ENCODE measurements at regions not wholly inside any gene's neighbourhood (a gene's known extent, or its start where the extent isn't known, plus 50 kb on each side); places are given as distances from the start of the nearest gene placed in this dataset.

DNA sequence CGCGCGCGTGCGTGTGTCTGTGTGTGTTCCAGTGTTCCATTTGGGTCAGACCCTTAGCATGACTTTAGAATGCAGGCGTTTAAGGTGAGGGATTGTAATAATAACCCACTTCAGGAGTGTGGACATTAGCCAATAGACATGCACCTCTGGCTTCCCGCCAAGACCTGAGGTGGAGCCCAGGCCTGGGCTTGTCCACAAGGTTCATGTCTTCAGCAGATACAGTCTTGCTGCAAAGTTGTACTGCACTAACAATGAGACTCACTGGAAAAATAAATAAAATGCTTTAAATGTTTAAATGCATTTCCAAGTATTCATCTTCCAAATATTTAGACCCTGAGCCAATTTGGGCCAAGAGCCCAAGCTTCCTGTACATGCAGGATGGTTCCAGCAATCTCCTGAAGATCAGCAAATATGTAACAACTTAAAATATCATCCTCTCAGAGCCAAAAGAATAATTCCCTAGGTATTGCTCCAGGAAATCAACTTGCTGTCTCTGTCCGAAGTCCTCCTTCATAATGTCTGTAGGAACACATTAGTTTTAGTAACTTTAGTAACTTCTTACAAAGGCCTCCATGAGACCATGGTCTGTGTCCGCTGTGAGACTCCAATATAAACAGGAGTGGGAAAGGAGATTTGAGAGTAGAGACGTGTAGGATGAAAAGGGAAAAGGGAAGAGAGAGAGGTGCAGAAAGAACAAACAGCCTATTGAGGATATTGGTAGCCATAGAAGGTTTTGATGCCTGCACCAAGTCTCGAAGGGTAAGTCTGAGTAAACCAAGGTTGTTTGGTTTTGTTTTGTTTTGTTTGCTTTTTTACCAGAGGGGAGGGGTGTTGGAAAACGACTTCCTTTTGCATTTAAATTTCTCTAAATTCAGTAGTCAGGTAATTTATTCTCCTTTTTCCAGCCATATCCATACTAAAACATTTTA lies 98.5 kb upstream of the KLF3 start:
- H3K27ac Mint-ChIP-seq: no peak overlapping the region
- H3K4me1 Mint-ChIP-seq: no peaks in the 10 kb centered on the region
- no peak overlapping the region for H3K4me3 Mint-ChIP-seq
- H3K9me3 Mint-ChIP-seq: no peaks in the 10 kb centered on the region
- H3K27me3 Mint-ChIP-seq: no peaks in the 10 kb centered on the region
- H3K36me3 Mint-ChIP-seq: no peaks in the 10 kb centered on the region
- ATAC-seq: no peak

DNA sequence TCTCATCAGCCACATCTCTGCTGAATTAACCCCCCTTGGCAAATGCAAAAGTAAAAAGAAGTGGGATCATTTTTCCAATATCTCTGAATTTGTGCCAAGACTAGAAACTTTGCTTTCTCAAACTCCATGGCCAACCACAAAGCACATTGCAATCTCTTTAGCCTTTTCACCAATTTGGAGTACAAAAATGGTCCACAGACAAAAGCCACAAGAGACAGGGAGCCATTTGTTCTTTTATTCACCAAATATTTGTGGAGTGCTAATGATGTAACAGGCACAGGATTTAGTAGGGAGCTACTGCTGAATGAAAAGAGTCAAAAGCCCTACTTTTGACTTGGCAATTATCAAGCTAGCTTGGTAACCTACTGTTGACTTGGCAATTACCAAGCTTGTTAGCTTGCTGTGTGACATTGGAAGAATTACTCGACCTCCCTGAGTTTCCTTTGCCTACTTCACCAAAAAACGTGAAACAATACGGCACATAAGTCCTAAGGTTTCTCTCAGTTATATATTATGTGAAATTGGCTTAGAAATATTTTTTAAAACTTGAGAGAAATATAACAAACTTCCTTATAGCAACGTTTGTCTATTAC lies 97.1 kb upstream of the KLF3 start:
- Mint-ChIP-seq H3K4me1 (no peaks in the 10 kb centered on the region), H3K9me3 (no peaks in the 10 kb centered on the region), H3K27me3 (no peaks in the 10 kb centered on the region), H3K36me3 (no peaks in the 10 kb centered on the region), H3K27ac (no peak overlapping the region), H3K4me3 (no peak overlapping the region)
- ATAC-seq: no peak

DNA sequence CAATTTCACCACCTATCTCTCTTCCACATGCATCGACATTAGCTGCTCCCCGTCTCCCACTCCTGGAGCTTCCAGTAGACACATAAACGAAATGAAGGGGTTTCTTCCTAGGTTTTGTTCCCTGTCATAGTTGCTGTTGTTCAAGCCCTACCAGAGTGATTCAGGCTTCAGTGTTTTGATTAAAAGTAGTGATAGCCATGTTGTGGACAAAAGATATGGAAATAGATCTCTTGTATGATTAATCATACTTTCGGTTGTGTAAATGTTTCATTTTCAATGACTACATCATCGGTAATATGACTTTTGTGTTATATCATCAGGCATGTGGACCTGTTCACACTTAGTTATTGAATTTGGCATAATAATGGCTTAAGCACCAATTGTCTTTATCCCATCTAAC lies 96.5 kb upstream of the KLF3 start:
- Mint-ChIP-seq H3K27ac (no peak overlapping the region), H3K4me3 (no peak overlapping the region), H3K9me3 (no peaks in the 10 kb centered on the region), H3K4me1 (no peaks in the 10 kb centered on the region), H3K36me3 (no peaks in the 10 kb centered on the region), H3K27me3 (no peaks in the 10 kb centered on the region)
- ATAC-seq: no peak

DNA sequence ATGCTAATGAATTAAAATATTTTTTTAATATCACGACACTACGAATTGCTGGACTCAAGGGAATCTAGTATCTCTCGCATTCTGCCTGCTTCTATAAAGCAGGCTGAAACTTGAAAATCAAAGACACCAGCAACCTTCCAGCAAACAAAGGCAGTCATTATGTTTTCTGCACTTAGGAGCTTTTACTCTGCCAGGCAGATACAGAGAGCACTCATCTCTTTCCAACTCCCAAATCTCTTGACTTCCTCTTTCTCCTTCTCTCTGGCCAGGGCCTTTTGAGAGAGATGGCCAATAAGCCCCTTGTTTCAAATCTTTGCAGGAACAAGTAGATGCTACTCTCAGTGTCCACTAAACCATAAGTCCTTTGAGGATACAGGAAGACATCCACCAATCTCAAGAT lies 95.2 kb upstream of the KLF3 start:
- Mint-ChIP-seq H3K4me3 (no peak overlapping the region), H3K9me3 (no peaks in the 10 kb centered on the region), H3K27ac (no peak overlapping the region), H3K36me3 (no peaks in the 10 kb centered on the region), H3K27me3 (no peaks in the 10 kb centered on the region), H3K4me1 (no peaks in the 10 kb centered on the region)
- no peak for ATAC-seq

DNA sequence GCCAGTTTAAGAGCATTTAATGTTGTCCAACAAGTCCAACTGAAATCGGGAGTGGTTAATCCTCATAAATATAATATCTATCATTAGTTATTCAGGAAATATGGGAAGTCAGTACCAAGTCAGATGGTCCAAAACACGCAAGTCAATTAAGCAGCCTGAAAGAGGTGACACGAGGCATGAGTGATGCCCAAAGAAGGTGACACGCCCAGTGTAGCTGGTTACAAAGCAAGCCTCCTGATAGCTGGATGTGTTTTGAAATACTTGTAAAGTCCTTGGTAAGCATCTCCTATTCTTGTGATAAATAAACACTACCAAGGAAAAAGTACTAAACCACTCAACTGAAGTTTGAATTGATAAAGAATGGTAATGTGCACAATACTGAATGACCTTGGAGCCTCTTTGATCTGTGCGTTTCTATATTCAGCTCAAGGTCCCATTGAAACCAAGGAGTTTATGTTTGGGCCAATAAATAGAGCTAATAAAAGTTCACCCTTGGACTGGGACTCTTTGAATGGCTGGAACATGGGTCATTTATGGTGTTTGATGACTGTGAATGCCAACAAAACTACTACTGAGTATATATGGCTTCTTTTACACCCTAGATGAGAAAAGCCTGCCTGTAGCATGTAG lies 93.2 kb upstream of the KLF3 start:
- Mint-ChIP-seq H3K27ac (no peak overlapping the region), H3K9me3 (no peaks in the 10 kb centered on the region), H3K4me3 (no peak overlapping the region), H3K27me3 (peaks cover 13% of the 10 kb centered on the region), H3K36me3 (no peaks in the 10 kb centered on the region), H3K4me1 (no peaks in the 10 kb centered on the region)
- no peak for ATAC-seq

DNA sequence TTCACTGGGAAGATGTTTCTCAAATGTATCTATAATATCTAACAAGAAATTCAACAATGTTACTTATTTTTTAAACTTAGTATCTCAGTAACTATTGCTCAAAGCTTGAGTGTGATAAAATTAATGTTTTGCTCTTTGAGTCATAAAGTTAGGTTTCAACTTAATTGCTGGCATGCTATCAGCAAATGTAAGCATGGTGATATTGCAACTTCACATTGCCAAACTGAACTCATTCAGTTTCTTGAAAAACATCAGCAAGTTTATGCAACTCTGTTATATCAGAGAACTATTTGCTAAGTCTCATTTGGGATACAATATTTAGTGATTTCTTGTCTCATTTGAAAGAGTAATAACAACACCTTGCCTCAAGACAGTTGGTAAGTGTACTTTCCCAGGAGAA lies 91.2 kb upstream of the KLF3 start:
- Mint-ChIP-seq H3K4me1 (no peaks in the 10 kb centered on the region), H3K9me3 (no peaks in the 10 kb centered on the region), H3K27me3 (peaks cover 13% of the 10 kb centered on the region), H3K4me3 (no peak overlapping the region), H3K36me3 (no peaks in the 10 kb centered on the region), H3K27ac (no peak overlapping the region)
- no peak for ATAC-seq

DNA sequence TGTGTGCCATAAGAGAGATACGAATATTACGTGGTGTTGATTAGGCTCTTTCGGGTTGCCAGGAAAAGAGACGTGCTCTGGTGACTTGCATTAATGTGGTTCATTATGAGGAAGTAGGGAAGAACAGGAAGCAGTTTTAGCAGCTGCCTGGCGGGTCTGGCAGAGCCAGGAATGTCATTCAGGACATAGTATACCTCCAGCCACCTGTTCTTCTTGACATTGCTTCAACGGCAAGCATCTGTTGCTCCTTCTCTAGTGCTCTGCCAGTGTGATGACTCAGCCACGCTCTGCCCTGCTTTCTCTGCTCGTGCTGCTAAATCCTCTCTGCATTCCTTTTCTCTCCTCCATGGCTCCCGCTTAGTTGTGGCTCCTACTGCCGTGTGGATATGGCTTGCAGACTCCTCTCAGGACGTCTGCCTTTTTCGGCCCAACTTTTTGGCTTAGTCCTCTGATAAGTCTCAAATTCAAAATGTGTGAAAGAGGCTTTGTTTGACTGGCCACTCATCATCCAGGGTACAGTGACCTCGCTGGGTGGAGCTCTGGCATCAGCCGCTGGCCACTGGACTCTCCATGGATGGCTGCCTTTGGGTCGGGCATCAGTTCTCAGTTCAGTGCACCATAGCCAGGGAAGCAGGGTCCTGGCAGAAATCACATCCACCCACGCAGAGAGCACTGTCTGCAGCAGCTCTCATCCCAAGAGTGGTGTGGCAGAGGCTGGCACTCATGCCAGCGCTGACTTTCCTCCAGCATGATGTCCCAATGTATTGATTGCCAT lies 89.3 kb upstream of the KLF3 start:
- no peak for ATAC-seq
- H3K36me3 Mint-ChIP-seq: no peaks in the 10 kb centered on the region
- H3K4me3 Mint-ChIP-seq: no peak overlapping the region
- H3K27ac Mint-ChIP-seq: no peak overlapping the region
- H3K9me3 Mint-ChIP-seq: peaks cover 6% of the 10 kb centered on the region
- peaks cover 13% of the 10 kb centered on the region for H3K27me3 Mint-ChIP-seq
- H3K4me1 Mint-ChIP-seq: no peaks in the 10 kb centered on the region

DNA sequence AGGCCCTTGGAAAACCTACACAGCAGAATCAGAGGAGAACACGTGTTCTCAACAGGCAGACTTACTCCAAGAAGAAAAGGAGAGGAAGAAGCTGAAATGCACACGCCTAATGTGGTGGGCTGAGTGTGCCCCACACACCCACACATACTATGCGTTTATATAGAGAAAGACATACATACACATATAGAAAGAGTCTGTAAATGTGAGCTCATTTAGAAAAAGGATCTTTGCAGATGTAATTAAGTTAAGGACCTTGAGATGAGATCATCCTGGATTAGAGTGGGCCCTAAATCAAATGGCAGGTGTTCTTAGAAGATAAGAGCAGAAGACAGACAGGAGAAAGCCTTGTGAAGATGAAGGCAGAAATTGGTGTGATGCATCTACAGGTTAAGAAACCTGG lies 87.2 kb upstream of the KLF3 start:
- Mint-ChIP-seq H3K4me1 (no peaks in the 10 kb centered on the region), H3K36me3 (no peaks in the 10 kb centered on the region), H3K27ac (no peak overlapping the region), H3K27me3 (peaks cover 28% of the 10 kb centered on the region), H3K4me3 (no peak overlapping the region), H3K9me3 (peaks cover 6% of the 10 kb centered on the region)
- no peak for ATAC-seq

DNA sequence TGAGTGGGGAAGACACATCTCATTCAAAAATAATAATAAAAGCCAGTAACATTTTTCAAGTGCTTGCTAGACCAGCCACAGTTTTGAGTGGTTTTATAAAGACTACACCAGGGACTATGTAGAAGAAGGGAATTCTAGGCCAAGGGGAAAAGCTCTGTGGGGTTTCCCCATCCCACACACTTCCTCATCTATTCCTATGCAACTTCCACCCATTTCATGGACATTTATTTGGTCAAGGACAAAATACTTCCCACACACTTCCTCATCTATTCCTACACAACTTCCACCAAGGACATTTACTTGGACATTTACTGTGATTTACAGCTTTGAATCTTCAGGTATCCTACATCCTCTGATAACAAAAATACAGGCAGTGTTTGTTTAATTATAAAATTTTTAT lies 86.5 kb upstream of the KLF3 start:
- Mint-ChIP-seq H3K4me3 (no peak overlapping the region), H3K9me3 (peaks cover 6% of the 10 kb centered on the region), H3K27ac (no peak overlapping the region), H3K27me3 (peaks cover 28% of the 10 kb centered on the region), H3K36me3 (no peaks in the 10 kb centered on the region), H3K4me1 (no peaks in the 10 kb centered on the region)
- ATAC-seq: no peak

DNA sequence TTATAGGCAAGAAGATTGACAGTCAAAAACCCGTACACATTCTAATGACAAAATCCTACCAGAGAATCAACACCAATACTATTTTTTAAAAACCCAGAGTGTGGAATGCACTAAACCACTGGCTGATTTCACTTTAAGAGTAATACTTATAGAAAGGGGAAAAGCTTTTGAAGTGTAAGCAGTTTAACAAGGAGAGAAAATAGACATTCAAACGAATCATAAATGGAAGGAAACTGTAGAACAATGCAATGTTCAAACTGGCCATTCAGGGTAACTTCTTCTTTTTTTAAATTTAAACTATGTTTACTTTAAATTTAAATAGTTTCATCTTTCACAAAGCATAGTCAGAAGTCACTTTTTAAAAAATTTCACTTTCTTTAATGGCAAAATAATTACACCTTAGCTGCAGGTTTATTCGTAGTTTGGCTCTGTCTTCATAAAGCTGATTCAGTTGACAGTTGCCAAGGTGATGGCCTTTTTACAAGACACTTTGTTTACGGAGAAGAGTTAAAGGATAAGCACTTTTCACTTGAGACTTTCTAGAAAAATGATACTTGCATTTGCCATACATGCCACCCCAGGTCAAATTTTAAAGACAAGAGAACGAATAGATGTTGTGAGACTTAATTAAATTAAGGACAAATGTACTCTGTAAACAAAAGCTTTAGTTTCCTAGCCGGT lies 82.4 kb upstream of the KLF3 start:
- no peak for ATAC-seq
- Mint-ChIP-seq H3K36me3 (no peaks in the 10 kb centered on the region), H3K4me1 (no peaks in the 10 kb centered on the region), H3K4me3 (no peak overlapping the region), H3K27me3 (peaks cover 41% of the 10 kb centered on the region), H3K9me3 (peaks cover 6% of the 10 kb centered on the region), H3K27ac (no peak overlapping the region)

DNA sequence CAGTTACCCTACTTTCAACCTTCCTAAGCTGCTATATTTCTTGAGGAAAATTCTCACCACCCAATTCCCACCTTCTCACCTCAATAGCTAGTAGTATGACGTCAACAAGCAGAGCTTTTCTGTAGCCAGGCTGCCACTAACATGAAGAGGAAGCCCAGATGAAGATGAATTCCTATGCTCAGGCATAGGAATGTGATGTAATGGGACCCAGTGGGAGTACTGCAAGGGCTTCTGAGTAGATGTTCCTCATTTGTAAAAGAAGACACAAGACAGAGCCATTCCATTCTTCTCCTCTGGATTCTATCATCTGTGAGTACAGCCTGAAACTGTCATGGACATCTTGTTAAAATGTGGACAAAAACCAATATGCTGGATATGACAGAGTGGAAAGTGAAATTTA lies 81.6 kb upstream of the KLF3 start:
- H3K27ac Mint-ChIP-seq: no peak overlapping the region
- peaks cover 44% of the 10 kb centered on the region for H3K27me3 Mint-ChIP-seq
- no peaks in the 10 kb centered on the region for H3K36me3 Mint-ChIP-seq
- peaks cover 6% of the 10 kb centered on the region for H3K9me3 Mint-ChIP-seq
- no peak for ATAC-seq
- H3K4me3 Mint-ChIP-seq: no peak overlapping the region
- no peaks in the 10 kb centered on the region for H3K4me1 Mint-ChIP-seq

DNA sequence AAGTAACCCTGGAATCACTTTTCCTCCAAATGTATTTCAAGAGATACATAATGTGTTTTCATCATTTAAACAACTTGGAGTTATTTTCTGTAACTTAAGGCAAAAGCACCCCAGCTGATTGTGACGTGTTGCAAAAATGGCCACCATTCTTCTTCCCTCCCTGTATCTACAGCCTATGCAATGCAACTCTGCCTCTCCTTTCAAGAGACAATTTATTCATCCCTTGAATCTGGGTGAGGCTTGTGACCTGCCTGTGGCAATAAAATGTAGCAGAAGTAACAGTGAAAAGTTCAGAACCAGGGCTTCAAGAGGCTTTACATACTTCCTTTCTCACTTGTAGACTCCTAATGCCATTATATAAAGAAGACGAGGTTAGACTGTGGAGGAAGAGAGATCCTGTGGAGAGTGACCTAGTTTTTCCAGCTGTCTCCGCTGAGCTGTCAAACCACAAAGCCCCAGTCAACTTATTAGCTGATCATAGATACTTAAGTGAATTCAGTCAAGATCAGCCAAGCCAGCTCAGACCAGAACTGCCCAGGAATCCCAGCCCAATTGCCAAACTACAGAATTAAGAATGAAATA lies 81.0 kb upstream of the KLF3 start:
- H3K27ac Mint-ChIP-seq: no peak overlapping the region
- no peak for ATAC-seq
- no peak overlapping the region for H3K4me3 Mint-ChIP-seq
- no peaks in the 10 kb centered on the region for H3K4me1 Mint-ChIP-seq
- peaks cover 6% of the 10 kb centered on the region for H3K9me3 Mint-ChIP-seq
- peaks cover 44% of the 10 kb centered on the region for H3K27me3 Mint-ChIP-seq
- no peaks in the 10 kb centered on the region for H3K36me3 Mint-ChIP-seq

DNA sequence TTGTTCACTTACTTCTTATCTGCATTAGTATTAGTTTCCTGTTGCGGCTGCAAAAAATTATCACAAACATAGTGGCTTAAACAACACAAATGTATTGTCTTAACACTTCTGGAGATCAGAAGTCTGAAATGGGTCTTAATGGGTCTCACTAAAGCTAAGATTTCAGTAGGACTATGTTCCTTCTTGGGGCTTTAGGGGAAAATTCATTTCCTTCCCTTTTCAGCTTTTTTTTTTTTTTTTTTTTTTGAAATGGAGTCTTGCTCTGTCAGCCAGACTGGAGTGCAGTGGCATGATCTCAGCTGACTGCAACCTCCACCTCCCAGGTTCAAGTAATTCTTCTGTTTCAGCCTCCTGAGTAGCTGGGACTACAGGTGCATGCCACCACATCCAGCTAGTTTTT lies 78.1 kb upstream of the KLF3 start:
- H3K27me3 Mint-ChIP-seq: peaks cover 32% of the 10 kb centered on the region
- no peak for ATAC-seq
- H3K4me3 Mint-ChIP-seq: no peak overlapping the region
- H3K36me3 Mint-ChIP-seq: no peaks in the 10 kb centered on the region
- H3K9me3 Mint-ChIP-seq: no peaks in the 10 kb centered on the region
- H3K27ac Mint-ChIP-seq: no peak overlapping the region
- no peaks in the 10 kb centered on the region for H3K4me1 Mint-ChIP-seq

DNA sequence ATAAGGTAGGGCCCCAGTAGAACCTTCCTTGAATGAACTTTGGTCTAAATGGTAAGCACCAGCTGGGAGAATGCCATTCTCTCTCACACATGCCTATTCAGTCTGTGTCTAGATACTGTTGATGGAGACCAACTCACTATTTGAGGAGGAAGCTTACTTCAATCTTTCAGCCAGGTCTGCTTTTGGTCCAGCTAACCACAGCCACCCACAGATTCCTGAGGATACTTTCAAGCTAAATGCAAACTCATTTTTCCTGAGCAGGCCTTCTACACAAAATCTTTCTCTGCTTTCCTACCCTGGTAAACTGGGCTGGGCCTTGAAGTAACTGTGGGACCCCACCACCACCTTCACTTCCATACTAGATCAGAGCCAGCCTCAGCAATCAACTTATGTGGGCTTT lies 76.9 kb upstream of the KLF3 start:
- Mint-ChIP-seq H3K27me3 (peaks cover 29% of the 10 kb centered on the region), H3K4me3 (no peak overlapping the region), H3K27ac (no peak overlapping the region), H3K9me3 (no peaks in the 10 kb centered on the region), H3K4me1 (no peaks in the 10 kb centered on the region), H3K36me3 (no peaks in the 10 kb centered on the region)
- ATAC-seq: no peak
